Smooth muscle cell (in vitro differentiated cells): ENCODE measurements at regions not wholly inside any gene's neighbourhood (a gene's known extent, or its start where the extent isn't known, plus 50 kb on each side); places are given as distances from the start of the nearest gene placed in this dataset. TPM values are rescaled to one million over a fixed set of nuclear protein-coding genes. Genes with fewer than 3 reads are reported as not detected.

Source experiments
- DNase-seq: peaks from one replicate; lab custom pipeline; 2025; ENCODE audit not compliant: unreplicated experiment; lab: John Stamatoyannopoulos, UW
- H2AFZ ChIP-seq: fragments of 200-600 bp; sonication (generic); 2 replicates; pipeline ENCODE4 v1.6.0; 2016; ENCODE audit warnings: antibody characterized with exemption, low read depth, mild to moderate bottlenecking
- H3F3A ChIP-seq: fragments of 200-600 bp; sonication (generic); 2 replicates; pipeline ENCODE4 v1.6.0; 2017; ENCODE audit warnings: antibody characterized with exemption, low read depth
- H3K27ac ChIP-seq: fragments of 200-600 bp; sonication (generic); 2 replicates; pipeline ENCODE4 v1.5.1; 2016; ENCODE audit warnings: low read depth, mild to moderate bottlenecking
- H3K27me3 ChIP-seq: fragments of 200-600 bp; sonication (generic); 2 replicates; pipeline ENCODE4 v1.6.1; 2016; ENCODE audit warnings: low read depth, mild to moderate bottlenecking
- H3K36me3 ChIP-seq: fragments of 200-600 bp; sonication (generic); 2 replicates; pipeline ENCODE4 v1.5.1; 2016; ENCODE audit warnings: low read depth
- H3K4me1 ChIP-seq: fragments of 200-600 bp; sonication (generic); 2 replicates; pipeline ENCODE4 v1.5.1; 2016; ENCODE audit warnings: low read depth
- H3K4me2 ChIP-seq: fragments of 200-600 bp; sonication (generic); 2 replicates; pipeline ENCODE4 v1.6.0; 2016; ENCODE audit warnings: mild to moderate bottlenecking
- H3K4me3 ChIP-seq: fragments of 200-600 bp; sonication (generic); 2 replicates; pipeline ENCODE4 v1.5.1; 2016; ENCODE audit warnings: mild to moderate bottlenecking
- H3K79me2 ChIP-seq: fragments of 200-600 bp; sonication (generic); 2 replicates; pipeline ENCODE4 v1.6.0; 2016; ENCODE audit warnings: low read depth, mild to moderate bottlenecking
- H3K9ac ChIP-seq: fragments of 200-600 bp; sonication (generic); 2 replicates; pipeline ENCODE4 v1.6.0; 2016; ENCODE audit warnings: low read depth
- H3K9me3 ChIP-seq: fragments of 200-600 bp; sonication (generic); replicated peaks from 2 replicates; pipeline ENCODE4 v1.5.1; 2016; ENCODE audit warnings: low read depth
- H4K20me1 ChIP-seq: fragments of 200-600 bp; sonication (generic); 2 replicates; pipeline ENCODE4 v1.6.0; 2016; ENCODE audit warnings: low read depth
- CTCF ChIP-seq: fragments of 200-600 bp; sonication (generic); IDR thresholded peaks from 2 replicates; pipeline ENCODE4 v1.5.1; 2017; ENCODE audit warnings: borderline replicate concordance, mild to moderate bottlenecking, antibody characterized with exemption; ENCODE audit not compliant: insufficient read depth, poor library complexity, severe bottlenecking
- WGBS: methylation state at CpG from one replicate; pipeline ENCODE4 v1.1.7; 2016; ENCODE audit warnings: low lambda C conversion rate; 5-methylcytosine and 5-hydroxymethylcytosine counted together
- small RNA-seq: library from RNA; depleted of rRNA; stranded (forward); fragments of <200 nt; gene quantifications from one replicate; pipeline ENCODE3, GENCODE V24; 2014

DNA sequence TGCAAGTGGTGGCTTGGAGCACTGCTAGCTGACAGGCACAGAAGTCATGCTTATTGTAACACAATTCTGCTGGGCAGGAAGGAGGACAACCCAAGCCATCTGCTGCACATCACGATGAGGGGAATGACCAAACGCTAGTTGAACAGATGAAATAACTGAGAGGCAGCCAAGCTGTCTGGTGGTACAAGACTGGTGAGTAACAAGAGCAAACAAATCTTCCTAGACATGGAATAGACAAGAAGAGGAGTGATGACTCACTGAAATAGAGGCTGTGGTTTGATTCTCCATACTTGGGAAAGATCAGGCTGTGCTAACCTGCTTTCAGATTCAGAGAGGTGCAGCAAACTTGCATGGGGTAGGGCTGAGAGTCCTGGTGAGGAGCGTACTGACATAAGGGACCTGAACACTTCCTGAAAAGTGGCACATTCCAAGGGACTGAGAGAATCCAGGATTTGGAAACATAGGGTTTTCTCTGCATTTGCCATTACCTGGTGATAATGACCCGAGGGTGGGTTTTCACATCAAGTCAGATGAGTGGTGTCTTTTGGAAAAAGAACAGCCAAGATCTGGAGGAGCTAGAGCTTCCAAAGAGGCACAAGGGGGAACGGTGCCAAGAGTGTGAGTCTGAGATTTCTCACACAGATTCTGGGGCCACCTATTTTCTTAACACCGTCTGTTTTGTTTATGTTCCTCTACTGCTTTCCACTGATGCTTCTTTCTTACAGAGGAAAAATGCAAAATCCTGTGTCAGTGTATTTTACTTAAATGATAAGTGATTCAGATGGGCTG lies 60.0 kb downstream of the PRL start:
- Histone ChIP-seq H3K9ac (no peak overlapping the region), H3K36me3 (no peaks in the 10 kb centered on the region), H3F3A (no peaks in the 10 kb centered on the region), H3K27ac (peak overlapping the region; percentile 55), H3K4me1 (no peaks in the 10 kb centered on the region), H3K4me3 (no peak overlapping the region), H3K27me3 (no peaks in the 10 kb centered on the region), H3K4me2 (peak overlapping the region; percentile 31), H3K79me2 (no peaks in the 10 kb centered on the region), H4K20me1 (no peaks in the 10 kb centered on the region), H2AFZ (no peak overlapping the region), H3K9me3 (no peaks in the 10 kb centered on the region)
- no peak for DNase-seq
- no peak for TF ChIP-seq CTCF
- 40% methylated on average over 6 of the region's 6 CpGs for WGBS

Small RNA genes lying in the stretch of these regions (small RNA-seq; reads per million reads assigned to genes)
- not detected for gene AL136313.1
